ENCODE measurements at regions not wholly inside any gene's neighbourhood (a gene's known extent, or its start where the extent isn't known, plus 50 kb on each side); places are given as distances from the start of the nearest gene placed in this dataset.

GRCh38 chr12:60194678-60195077 lies 598.8 kb downstream of the SLC16A7 start:
- TF ChIP-seq, protein P1, sequence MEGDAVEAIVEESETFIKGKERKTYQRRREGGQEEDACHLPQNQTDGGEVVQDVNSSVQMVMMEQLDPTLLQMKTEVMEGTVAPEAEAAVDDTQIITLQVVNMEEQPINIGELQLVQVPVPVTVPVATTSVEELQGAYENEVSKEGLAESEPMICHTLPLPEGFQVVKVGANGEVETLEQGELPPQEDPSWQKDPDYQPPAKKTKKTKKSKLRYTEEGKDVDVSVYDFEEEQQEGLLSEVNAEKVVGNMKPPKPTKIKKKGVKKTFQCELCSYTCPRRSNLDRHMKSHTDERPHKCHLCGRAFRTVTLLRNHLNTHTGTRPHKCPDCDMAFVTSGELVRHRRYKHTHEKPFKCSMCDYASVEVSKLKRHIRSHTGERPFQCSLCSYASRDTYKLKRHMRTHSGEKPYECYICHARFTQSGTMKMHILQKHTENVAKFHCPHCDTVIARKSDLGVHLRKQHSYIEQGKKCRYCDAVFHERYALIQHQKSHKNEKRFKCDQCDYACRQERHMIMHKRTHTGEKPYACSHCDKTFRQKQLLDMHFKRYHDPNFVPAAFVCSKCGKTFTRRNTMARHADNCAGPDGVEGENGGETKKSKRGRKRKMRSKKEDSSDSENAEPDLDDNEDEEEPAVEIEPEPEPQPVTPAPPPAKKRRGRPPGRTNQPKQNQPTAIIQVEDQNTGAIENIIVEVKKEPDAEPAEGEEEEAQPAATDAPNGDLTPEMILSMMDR (IDR thresholded peaks at IDR 0.05), result no peak
- TF ChIP-seq POLR2A (IDR thresholded peaks at IDR 0.05), result no peak

Measured in breast epithelium (tissue), 3 donors.